Activated CD8-positive, alpha-beta memory T cell treated with anti-CD3 and anti-CD28 coated beads, Interleukin-2, amount 50 U/mL, for 4 hours (primary cell): ENCODE measurements at regions not wholly inside any gene's neighbourhood (a gene's known extent, or its start where the extent isn't known, plus 50 kb on each side); places are given as distances from the start of the nearest gene placed in this dataset.

ENCODE experiments used
- DNase-seq: peaks from one replicate; pipeline ENCODE4 v3.0.0-alpha.2; 2020

- no peak for DNase-seq
Observed at GRCh38 chr2:129437725-129438124, 541.7 kb upstream of the RAB6C start.

- no peak for DNase-seq
Observed at GRCh38 chr2:129438501-129439057, 540.9 kb upstream of the RAB6C start.

DNA sequence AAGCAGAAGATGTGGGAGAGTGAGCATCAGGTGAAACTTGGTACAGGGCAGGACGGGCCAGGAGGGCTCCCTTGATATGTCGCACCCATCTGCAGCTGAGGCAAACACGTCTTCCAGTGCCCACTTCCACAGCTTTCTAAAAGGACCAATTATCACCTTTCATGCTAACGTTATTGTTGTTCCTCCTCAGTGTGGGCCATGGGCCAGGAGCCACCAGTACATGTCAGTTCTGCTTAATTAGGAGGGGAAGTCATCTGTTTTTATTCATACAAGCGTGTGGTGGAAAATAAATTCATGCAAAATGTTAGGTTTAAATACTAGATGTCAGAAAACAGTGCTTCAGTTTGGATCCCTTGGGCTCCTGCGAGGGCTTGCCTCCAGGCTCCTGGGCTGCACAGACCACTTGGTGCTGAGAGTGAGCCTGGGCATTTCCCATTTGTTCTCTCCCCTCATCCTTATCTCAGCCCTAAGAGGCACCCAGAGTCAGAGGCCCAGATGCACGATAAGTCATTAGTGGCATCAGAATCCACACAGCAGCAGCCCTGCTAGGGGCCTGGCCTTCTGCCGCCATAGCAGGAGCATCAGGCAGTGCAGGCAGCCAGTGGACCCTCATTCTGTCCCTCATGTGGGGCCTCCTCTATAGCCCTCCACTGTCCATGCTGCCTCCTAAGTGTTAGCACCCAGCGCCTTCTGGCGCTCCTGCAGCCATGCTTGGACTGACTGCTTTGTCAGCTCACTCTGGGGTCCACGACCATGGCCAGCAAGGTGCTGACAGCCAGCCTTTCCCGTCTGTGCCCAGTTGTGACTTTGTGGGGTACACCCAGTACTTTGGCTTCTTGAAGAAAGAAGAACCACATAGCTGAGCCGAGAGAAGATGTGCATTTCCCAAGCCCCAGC is 539.8 kb upstream of the RAB6C start:
- no peak for DNase-seq

DNA sequence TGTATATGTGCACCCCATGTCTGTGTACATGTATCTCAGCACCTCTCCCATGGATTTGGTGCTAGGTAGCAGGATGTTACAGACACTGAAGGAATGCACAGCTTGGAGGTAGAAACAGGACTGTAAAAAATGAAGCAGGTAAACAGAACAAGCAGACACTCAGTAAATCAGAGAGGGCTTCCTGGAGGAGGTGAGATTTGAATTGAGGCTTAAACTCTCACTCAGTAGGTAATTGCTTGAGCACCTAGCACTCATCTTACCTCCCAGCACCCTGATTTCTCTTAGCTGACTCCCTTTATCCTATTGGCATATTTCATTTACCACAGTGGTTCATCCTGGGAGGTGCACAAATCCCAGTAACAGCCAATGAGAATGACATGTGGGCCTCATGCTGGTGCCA is 537.9 kb upstream of the RAB6C start:
- DNase-seq = no peak

DNA sequence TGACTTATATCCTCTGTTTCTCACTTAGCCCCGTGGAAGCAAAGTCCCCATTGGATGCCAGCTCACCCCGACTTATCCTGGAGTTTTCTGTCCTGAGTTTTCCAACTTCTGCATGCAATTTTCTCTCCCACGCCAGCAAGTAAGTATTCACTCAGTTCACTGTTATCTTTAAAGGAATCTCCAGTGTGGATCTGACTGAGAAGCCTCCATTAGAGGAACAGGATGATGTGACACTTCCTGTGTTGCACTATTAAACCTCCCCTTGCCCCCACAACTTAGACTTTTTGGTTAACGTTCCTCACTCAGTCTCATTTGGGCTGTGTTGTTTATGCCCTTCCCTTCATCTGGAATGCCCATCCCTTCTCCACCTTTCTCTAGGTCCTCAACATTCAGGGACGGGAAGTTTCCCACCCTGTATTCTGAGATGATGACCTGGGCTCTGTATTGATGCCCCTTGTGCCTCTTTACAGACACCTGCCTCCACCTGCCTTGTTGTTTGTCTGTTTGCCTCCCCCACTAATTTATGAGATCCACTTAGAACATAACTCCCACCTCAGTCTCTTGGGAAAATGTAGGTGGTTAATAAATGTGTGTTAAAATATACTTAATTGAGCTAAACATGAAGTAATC is 536.1 kb upstream of the RAB6C start:
- no peak for DNase-seq

DNA sequence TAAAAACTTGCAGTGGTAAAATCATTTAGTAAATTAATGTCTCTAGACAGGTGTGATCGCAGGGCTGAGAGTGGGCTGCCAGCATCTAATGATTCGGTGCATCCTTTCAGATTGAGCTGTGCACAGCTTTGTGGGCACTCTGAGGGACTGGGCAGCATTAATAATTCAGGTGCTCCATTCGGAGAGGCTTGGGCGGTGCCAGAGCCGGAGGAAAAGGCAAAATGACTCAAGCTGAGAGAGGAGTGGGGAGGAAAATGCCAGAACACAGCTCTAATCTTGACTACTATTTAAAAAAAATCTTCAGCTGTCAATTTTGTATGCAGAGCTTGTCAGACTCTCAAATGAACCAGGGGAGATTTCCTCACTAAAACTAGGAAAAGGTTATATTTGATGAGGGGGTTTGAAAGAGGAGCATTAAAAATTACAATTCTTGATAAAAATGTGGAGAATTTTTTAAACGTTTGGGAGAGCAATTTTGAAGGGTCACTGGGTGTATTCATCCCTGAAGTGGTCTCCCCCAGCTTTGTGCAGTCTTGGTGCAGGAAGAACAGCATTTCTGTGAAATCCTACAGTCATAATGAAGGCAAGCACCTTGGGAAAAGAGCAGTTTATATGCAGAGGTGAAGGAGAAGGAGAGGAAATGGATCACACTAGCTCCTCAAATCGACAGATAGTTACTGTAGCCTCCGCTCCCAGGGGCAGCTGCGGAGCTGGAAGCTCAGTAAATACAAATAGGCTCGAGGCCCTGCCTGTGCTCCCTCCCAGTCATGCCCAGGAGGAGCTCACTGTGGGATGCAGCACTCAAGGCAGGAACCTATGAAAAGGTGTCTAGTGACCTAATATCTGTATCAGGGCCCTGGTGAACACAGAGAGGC is 535.4 kb upstream of the RAB6C start:
- no peak for DNase-seq

DNA sequence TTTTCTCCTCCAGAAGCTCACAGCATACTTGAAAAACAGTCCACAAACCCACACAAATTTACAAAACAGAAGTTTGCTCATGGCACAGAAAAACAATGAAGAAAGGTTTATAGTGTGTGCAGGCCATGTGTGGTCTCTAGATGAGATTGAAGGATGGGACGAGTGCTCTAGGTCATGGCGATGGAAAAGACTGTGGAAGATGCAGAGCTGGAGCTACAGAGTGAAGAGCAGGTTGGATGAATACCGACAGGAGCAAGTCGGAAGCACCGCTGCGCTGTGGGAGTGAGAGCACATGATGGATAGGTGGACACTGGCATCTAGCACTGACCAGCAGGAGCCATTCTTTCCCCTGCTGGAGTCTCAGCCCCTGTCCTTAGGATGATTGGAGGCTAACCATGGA is 534.7 kb upstream of the RAB6C start:
- DNase-seq = no peak

- DNase-seq = no peak
Observed at GRCh38 chr2:129456691-129457090, 522.8 kb upstream of the RAB6C start.

DNA sequence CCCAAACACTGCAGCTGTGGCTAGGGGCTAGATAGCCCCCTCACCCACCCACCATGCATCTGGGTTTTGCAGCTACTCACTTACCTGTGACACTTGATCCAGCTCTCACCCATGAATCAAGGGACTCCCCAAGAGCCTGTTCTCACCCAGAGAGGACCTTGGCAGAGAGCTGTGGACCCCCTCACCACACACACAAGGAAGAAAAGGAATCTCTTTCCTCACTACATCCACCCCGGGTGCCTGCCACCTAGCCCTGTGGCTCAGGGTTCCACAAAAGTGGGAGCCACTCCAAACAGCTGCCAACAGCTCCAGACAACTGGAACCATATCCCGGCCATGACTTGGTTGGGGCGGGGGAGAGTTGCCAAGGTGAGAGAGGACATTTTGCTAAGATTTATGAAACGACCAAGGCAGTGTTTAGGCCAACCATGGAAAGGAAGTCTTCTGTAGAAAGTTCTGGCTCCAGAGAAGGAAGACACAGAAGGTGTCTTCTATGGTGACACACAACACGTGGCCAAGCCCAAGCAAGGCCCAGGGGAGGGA is 522.1 kb upstream of the RAB6C start:
- no peak for DNase-seq

DNA sequence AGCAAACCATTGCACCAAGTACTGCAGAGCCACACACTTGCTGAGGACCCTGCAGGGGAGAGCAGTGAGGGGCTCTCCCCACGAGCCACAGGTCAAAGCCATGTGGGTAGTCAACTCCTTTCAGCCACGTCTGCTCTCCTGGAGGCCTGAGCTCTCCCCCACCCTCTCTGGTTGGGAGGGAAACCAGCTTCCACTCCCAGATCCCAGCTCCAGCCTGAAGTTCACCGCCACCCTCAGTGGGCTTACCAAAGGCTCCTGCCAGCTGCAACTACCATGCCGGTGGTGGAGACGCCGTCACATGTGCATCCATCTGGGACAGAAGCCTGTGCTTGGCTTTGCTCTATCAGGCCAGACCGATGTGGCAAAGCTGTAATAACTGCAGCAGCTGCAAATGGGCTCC is 521.5 kb upstream of the RAB6C start:
- no peak for DNase-seq

GRCh38 chr2:129458436-129458835 is 521.0 kb upstream of the RAB6C start:
- DNase-seq = no peak

GRCh38 chr2:129459200-129459876 is 520.1 kb upstream of the RAB6C start:
- no peak for DNase-seq

DNA sequence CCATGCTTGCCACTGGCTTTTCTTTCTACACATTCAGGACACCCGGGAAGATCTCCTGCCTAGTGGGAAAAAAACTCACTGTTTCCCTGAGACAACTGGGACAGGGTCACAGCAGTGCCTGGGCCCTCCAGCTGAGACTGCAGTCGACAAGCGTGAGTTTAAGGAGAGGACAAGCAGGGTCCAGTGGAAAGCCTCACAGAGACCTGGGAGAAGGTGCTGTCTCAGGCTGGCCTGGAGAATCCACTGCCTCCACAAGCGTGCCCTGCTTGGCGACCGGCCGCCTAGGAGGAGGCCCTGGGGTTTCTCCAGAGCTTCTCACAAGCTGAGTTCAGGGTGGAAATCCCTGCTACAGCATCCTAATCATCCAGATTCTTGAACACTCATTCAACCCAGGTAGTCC is 519.6 kb upstream of the RAB6C start:
- no peak for DNase-seq

- DNase-seq = no peak
Observed at GRCh38 chr2:129460299-129461198, 518.9 kb upstream of the RAB6C start.

GRCh38 chr2:129462349-129462748 is 517.1 kb upstream of the RAB6C start:
- no peak for DNase-seq

GRCh38 chr2:129462967-129463366 is 516.5 kb upstream of the RAB6C start:
- no peak for DNase-seq

GRCh38 chr2:129464036-129464435 is 515.4 kb upstream of the RAB6C start:
- no peak for DNase-seq

- DNase-seq = no peak
Observed at GRCh38 chr2:129464631-129465030, 514.8 kb upstream of the RAB6C start.

GRCh38 chr2:129465045-129465444 is 514.4 kb upstream of the RAB6C start:
- DNase-seq = no peak

DNA sequence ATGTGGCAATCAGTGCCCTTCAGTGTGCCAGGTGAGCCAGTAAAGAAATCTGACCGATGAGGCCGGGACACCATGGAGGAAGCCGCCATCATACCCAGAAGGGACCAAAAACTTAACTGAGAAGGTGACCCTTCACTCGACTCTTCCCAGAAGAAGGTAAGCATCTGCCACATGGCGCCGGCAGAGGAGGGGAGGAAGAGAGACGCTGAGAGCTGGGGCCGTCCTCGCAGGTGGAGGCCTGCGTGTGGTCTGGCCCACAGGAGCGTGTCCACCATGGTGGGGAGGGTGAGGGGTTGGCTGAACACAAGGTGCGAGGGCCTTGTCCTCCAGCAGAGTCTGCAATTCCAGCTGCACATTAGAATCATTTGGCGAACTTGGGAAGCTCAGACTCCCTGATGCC is 513.1 kb upstream of the RAB6C start:
- no peak for DNase-seq
